Vagina (tissue), 2 donors: ENCODE measurements at regions not wholly inside any gene's neighbourhood (a gene's known extent, or its start where the extent isn't known, plus 50 kb on each side); places are given as distances from the start of the nearest gene placed in this dataset.

ENCODE experiments used
- CTCF ChIP-seq, 3 experiments: fragments of 450-650 bp in 2 of 3; fragments of 200-600 bp in 1 of 3; sonication (generic) in 1 of 3; IDR thresholded peaks; one replicate each; pipeline ENCODE4 v1.5.1; 2017 to 2019; ENCODE audit warnings: antibody characterized with exemption in 3 of 3, mild to moderate bottlenecking in 2 of 3, moderate library complexity in 2 of 3
- POLR2AphosphoS5 ChIP-seq, 2 donors: sonication (generic); formaldehyde crosslinking; IDR thresholded peaks; one replicate each; pipeline ENCODE4 v1.9.0; 2017; ENCODE audit warnings: antibody characterized with exemption in 2 of 2, mild to moderate bottlenecking in 2 of 2, low read depth in 1 of 2; ENCODE audit not compliant: insufficient read depth in 1 of 2

GRCh38 chr2:150586858-150587257 is 99.4 kb upstream of the RND3 start:
- TF ChIP-seq CTCF (IDR thresholded peaks at IDR 0.05) (no peak), POLR2AphosphoS5 (IDR thresholded peaks at IDR 0.05; ENCODE audit: insufficient read depth in 1 of 2, low read depth in 1 of 2) (no peak)
